Left cardiac atrium (tissue), 4 donors: ENCODE measurements at regions not wholly inside any gene's neighbourhood (a gene's known extent, or its start where the extent isn't known, plus 50 kb on each side); places are given as distances from the start of the nearest gene placed in this dataset.

Experiments used
- ATAC-seq, 2 donors: fragments of 200-7000 bp; cut with Tn5 transposase; one replicate each; pipeline ENCODE4 v1.9.1; 2020; ENCODE audit warnings: mild to moderate bottlenecking in 2 of 2, moderate library complexity in 2 of 2
- DNase-seq: peaks from one replicate; pipeline ENCODE4 v3.0.0-alpha.2; 2020
- intact Hi-C, 2 donors: fragments of 100-400 bp; cut with DNase I; formaldehyde crosslinking; loops; one replicate each; pipeline versions ENCODE4 v1.14.1 to v1.15.1; 2022 to 2023
- donor health status: DM: no; HTN: yes; CAD: no.
- donor health status: DM: no; HTN: yes; CAD: no; lungs with severe emphysema.
- donor health status: DM: yes; HTN: yes; CAD: no.
- donor health status: Dilated cardiomyopathy.

- DNase-seq (no peak), ATAC-seq (no peak)
- intact Hi-C loops, result no loop called here
Measured at GRCh38 chr5:71859515-71859914, 140.4 kb downstream of the CARTPT start.

- no peak for ATAC-seq
- DNase-seq, result no peak
- intact Hi-C loops, result no loop called here
Measured at GRCh38 chr5:71860048-71860447, 141.0 kb downstream of the CARTPT start.

GRCh38 chr5:71861682-71862081 is 142.6 kb downstream of the CARTPT start:
- intact Hi-C loops, result no loop called here
- ATAC-seq, result no peak
- DNase-seq, result no peak

GRCh38 chr5:71862087-71862486 is 143.0 kb downstream of the CARTPT start:
- intact Hi-C loops, result no loop called here
- DNase-seq (no peak), ATAC-seq (peak in 1 of 2 donors; percentile 22)

- DNase-seq (no peak), ATAC-seq (no peak)
- intact Hi-C loops, result no loop called here
Measured at GRCh38 chr5:71862507-71863060, 143.5 kb downstream of the CARTPT start.

GRCh38 chr5:71864730-71865601 is 145.9 kb downstream of the CARTPT start:
- ATAC-seq (peak; percentile 19 to 87), DNase-seq (no peak)

GRCh38 chr5:71865665-71866320 is 146.7 kb downstream of the CARTPT start:
- intact Hi-C loops, result no loop called here
- DNase-seq, result no peak
- no peak for ATAC-seq

More at GRCh38 chr5:71864730-71865601, 145.9 kb downstream of the CARTPT start:
- intact Hi-C loops, result no loop called here

- DNase-seq (no peak), ATAC-seq (no peak)
- intact Hi-C loops, result no loop called here
Measured at GRCh38 chr5:71872311-71872864, 153.3 kb downstream of the CARTPT start.

GRCh38 chr5:71873191-71873591 is 154.1 kb downstream of the CARTPT start:
- intact Hi-C loops, result no loop called here
- DNase-seq, result no peak
- peak in 1 of 2 donors; percentile 39 for ATAC-seq

GRCh38 chr5:71874521-71874920 is 155.4 kb downstream of the CARTPT start:
- ATAC-seq, result no peak
- no peak for DNase-seq
- intact Hi-C loops, result no loop called here

- no peak for ATAC-seq
- DNase-seq, result no peak
- intact Hi-C loops, result no loop called here
Measured at GRCh38 chr5:71877511-71877910, 158.4 kb downstream of the CARTPT start.

GRCh38 chr5:71880536-71880935 is 161.5 kb downstream of the CARTPT start:
- intact Hi-C loops, result loop anchor here in 1 of 2 donors (10.0 kb wide), 1 partner anchor 46 kb away; no protein-coding TSS in a partner anchor
- no peak for ATAC-seq

GRCh38 chr5:71882826-71883741 is 164.0 kb downstream of the CARTPT start:
- ATAC-seq (peak; percentile 58 to 64), DNase-seq (no peak)
- intact Hi-C loops, result loop anchor here in 1 of 2 donors (10.0 kb wide), 1 partner anchor 48 kb away; no protein-coding TSS in a partner anchor

More at GRCh38 chr5:71880536-71880935, 161.5 kb downstream of the CARTPT start:
- no peak for DNase-seq

GRCh38 chr5:71883742-71884103 is 164.6 kb downstream of the CARTPT start:
- DNase-seq (peak; percentile 24), ATAC-seq (peak; percentile 27 to 76)
- intact Hi-C loops, result loop anchor here in 1 of 2 donors (10.0 kb wide), 1 partner anchor 49 kb away; no protein-coding TSS in a partner anchor

- ATAC-seq (no peak), DNase-seq (no peak)
- intact Hi-C loops, result loop anchor here in 1 of 2 donors (10.0 kb wide), 1 partner anchor 50 kb away; no protein-coding TSS in a partner anchor
Measured at GRCh38 chr5:71884926-71885325, 165.9 kb downstream of the CARTPT start.

GRCh38 chr5:71886406-71886805 is 167.3 kb downstream of the CARTPT start:
- intact Hi-C loops, result loop anchor here in 1 of 2 donors (10.0 kb wide), 1 partner anchor 52 kb away; no protein-coding TSS in a partner anchor
- ATAC-seq (no peak), DNase-seq (no peak)

- peak; percentile 39 to 55 for ATAC-seq
- DNase-seq, result no peak
- intact Hi-C loops, result loop anchor here in 1 of 2 donors (10.0 kb wide), 1 partner anchor 53 kb away; no protein-coding TSS in a partner anchor
Measured at GRCh38 chr5:71887680-71888079, 168.6 kb downstream of the CARTPT start.

GRCh38 chr5:71891406-71891805 is 172.3 kb downstream of the CARTPT start:
- ATAC-seq, result no peak
- DNase-seq, result no peak
- intact Hi-C loops, result loop anchor here in 1 of 2 donors (10.0 kb wide), 1 partner anchor 107 kb away; no protein-coding TSS in a partner anchor
